Ishikawa (cell line): ENCODE measurements at regions not wholly inside any gene's neighbourhood (a gene's known extent, or its start where the extent isn't known, plus 50 kb on each side); places are given as distances from the start of the nearest gene placed in this dataset.

Experiments
- CEBPB ChIP-seq: IDR thresholded peaks from 2 replicates; pipeline ENCODE4 v1.6.1; 2012
- CREB1 ChIP-seq: IDR thresholded peaks from 2 replicates; pipeline ENCODE4 v1.6.1; 2012; ENCODE audit warnings: low read depth
- EGR1 ChIP-seq: IDR thresholded peaks from 2 replicates; pipeline ENCODE4 v1.6.1; 2012
- EP300 ChIP-seq: IDR thresholded peaks from 2 replicates; pipeline ENCODE4 v1.6.1; 2012; ENCODE audit warnings: borderline replicate concordance
- FOXM1 ChIP-seq: IDR thresholded peaks from 2 replicates; pipeline ENCODE4 v1.6.1; 2012; ENCODE audit warnings: low read depth, borderline replicate concordance
- NFIC ChIP-seq: IDR thresholded peaks from 2 replicates; pipeline ENCODE4 v1.6.1; 2012
- RAD21 ChIP-seq: IDR thresholded peaks from 2 replicates; pipeline ENCODE4 v1.6.1; 2012; ENCODE audit warnings: low read depth
- TAF1 ChIP-seq: IDR thresholded peaks from 2 replicates; pipeline ENCODE4 v1.6.1; 2012; ENCODE audit warnings: low read depth, mild to moderate bottlenecking
- TCF12 ChIP-seq: IDR thresholded peaks from 2 replicates; pipeline ENCODE4 v1.6.1; 2012; ENCODE audit warnings: low read depth
- TEAD4 ChIP-seq: IDR thresholded peaks from 2 replicates; pipeline ENCODE4 v1.6.1; 2012
- YY1 ChIP-seq: IDR thresholded peaks from 2 replicates; pipeline ENCODE4 v1.6.1; 2012; ENCODE audit warnings: low read depth
- ZBTB7A ChIP-seq: IDR thresholded peaks from 2 replicates; pipeline ENCODE4 v1.6.1; 2012; ENCODE audit warnings: low read depth
- TF ChIP-seq, protein P1 (sequence below): IDR thresholded peaks from 2 replicates; pipeline ENCODE4 v1.6.1; 2012
- TF ChIP-seq, protein P2 (sequence below): IDR thresholded peaks from 2 replicates; pipeline ENCODE4 v1.6.1; 2012
- TF ChIP-seq, protein P3 (sequence below): IDR thresholded peaks from 2 replicates; pipeline ENCODE4 v1.6.1; 2012; ENCODE audit warnings: low read depth, mild to moderate bottlenecking

DNA sequence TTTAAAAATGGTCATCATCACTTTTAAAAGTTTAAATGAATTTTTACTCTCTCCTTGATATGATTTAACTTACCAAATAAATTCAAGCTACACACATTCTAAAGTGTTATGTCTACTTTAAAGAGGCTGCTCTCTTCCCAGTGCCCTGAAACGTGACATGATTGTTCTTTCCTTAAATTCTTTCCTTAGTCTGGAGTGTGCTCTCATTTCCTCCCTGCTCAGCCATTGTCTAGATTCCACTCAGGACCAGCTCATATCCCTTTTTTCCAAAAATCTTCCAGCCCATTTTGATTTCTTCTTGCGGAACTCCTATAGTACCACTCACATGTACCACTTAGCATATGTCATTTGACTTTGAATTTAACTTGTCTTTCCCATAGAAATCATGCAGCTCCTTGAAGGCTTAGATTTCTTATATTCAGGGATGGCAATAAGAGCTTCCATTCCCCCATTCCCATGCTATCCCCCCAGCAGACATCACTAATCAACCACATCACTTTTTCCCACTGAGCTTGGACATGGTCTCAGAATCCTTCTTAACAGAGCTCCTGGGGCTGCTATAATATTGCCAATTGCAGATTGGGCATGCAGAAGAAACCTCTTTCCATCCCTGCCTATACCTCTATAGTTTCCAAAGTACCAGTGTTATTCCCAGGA, 54.7 kb upstream of the ITPKB start:
- TF ChIP-seq, protein P1, sequence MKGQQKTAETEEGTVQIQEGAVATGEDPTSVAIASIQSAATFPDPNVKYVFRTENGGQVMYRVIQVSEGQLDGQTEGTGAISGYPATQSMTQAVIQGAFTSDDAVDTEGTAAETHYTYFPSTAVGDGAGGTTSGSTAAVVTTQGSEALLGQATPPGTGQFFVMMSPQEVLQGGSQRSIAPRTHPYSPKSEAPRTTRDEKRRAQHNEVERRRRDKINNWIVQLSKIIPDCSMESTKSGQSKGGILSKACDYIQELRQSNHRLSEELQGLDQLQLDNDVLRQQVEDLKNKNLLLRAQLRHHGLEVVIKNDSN: no peak
- TF ChIP-seq TCF12 (no peak), TAF1 (no peak), TEAD4 (no peak), EGR1 (no peak)

DNA sequence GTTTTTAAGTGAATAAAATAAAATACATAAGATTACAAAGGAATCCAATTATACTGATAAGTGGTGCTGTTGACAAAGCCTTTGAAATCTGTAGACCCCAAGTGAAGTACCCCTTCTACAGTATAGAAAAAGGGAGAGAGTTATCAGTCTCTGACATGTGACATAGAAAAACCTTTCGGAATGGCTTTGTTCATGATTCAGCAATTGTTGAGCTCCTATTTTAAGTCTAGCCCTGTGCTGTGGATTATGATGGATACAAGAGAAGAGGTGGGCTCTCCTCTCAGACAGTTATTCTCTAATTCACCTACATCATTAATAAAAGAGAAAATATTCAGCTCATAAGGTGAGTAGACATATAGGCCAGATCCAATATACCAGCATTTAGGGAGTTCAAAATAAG, 53.3 kb upstream of the ITPKB start:
- no peak for TF ChIP-seq TEAD4
- TF ChIP-seq NFIC: no peak
- TF ChIP-seq, protein P2, sequence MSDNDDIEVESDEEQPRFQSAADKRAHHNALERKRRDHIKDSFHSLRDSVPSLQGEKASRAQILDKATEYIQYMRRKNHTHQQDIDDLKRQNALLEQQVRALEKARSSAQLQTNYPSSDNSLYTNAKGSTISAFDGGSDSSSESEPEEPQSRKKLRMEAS: no peak
- TF ChIP-seq, protein P3, sequence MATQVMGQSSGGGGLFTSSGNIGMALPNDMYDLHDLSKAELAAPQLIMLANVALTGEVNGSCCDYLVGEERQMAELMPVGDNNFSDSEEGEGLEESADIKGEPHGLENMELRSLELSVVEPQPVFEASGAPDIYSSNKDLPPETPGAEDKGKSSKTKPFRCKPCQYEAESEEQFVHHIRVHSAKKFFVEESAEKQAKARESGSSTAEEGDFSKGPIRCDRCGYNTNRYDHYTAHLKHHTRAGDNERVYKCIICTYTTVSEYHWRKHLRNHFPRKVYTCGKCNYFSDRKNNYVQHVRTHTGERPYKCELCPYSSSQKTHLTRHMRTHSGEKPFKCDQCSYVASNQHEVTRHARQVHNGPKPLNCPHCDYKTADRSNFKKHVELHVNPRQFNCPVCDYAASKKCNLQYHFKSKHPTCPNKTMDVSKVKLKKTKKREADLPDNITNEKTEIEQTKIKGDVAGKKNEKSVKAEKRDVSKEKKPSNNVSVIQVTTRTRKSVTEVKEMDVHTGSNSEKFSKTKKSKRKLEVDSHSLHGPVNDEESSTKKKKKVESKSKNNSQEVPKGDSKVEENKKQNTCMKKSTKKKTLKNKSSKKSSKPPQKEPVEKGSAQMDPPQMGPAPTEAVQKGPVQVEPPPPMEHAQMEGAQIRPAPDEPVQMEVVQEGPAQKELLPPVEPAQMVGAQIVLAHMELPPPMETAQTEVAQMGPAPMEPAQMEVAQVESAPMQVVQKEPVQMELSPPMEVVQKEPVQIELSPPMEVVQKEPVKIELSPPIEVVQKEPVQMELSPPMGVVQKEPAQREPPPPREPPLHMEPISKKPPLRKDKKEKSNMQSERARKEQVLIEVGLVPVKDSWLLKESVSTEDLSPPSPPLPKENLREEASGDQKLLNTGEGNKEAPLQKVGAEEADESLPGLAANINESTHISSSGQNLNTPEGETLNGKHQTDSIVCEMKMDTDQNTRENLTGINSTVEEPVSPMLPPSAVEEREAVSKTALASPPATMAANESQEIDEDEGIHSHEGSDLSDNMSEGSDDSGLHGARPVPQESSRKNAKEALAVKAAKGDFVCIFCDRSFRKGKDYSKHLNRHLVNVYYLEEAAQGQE: no peak
- no peak for TF ChIP-seq ZBTB7A
- TF ChIP-seq TAF1: no peak
- no peak for TF ChIP-seq CEBPB
- no peak for TF ChIP-seq RAD21
- no peak for TF ChIP-seq YY1
- no peak for TF ChIP-seq EP300
- TF ChIP-seq FOXM1: no peak
- TF ChIP-seq TCF12: no peak
- no peak for TF ChIP-seq CREB1
- TF ChIP-seq, protein P1: no peak
- no peak for TF ChIP-seq EGR1

DNA sequence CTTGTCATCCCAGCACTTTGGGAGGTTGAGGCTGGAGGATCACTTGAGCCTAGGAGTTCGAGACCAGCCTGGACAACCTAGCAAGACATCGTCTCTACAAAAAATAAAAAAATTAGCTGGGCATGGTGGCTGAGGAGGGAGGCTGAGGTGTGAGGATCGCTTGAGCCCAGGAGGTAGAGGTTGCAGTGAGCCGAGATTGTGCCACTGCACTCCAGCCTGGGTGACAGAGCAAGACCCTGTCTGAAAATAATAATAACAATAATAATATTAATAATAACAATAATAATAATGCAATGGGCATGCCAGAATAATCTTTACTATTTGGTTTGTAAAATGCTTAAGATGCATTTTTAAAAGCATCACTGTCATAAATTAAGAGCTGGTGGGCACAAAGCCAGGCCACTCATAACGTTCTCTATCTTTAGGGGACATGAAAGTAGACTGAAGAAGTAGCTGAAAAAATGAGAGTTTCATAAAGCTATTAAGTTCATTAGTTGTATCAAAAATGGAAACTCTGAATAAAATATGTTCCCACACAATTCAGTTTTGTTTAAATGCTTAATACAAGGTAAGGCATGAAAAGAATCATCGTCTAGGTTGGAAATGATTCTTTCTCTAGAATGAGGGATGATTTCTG, 51.6 kb upstream of the ITPKB start:
- no peak for TF ChIP-seq NFIC
- no peak for TF ChIP-seq RAD21
- TF ChIP-seq EP300: no peak
- TF ChIP-seq, protein P3: no peak

DNA sequence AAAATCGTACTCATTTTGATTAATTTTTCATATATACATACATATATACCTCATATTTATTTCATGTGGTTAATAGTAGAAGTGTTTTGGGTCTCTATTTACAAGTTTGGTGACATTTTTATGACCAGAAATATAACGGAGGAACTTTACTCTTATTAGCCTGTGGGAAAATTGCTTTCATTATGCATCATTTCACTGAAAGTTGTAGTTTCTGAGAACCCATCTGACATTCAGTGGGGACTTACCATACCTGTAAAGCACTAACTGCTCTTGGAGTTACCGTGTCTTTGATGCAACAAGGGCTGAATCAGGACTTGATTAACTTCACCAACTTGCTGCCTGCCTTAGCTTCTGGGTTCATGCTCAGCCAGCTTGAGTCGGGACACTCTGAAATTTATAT, 49.9 kb upstream of the ITPKB start:
- no peak for TF ChIP-seq RAD21
- TF ChIP-seq EGR1: no peak
